GM18507 (cell line): ENCODE measurements at regions not wholly inside any gene's neighbourhood (a gene's known extent, or its start where the extent isn't known, plus 50 kb on each side); places are given as distances from the start of the nearest gene placed in this dataset.

Experiments used
- DNase-seq: peaks from one replicate; pipeline ENCODE4 v3.0.0; 2011; ENCODE audit warnings: low read depth; ENCODE audit not compliant: insufficient read length; ENCODE audit errors: extremely low spot score
- FAIRE-seq: peaks from 2 replicates; lab custom pipeline; 2011; peaks lifted over from hg19 to GRCh38; lab: Jason Lieb, UNC

GRCh38 chr6:111984081-111984480 lies 69.8 kb upstream of the CCN6 start:
- DNase-seq (no peak), FAIRE-seq (no peak)

- no peak for DNase-seq
- no peak for FAIRE-seq
Observed at GRCh38 chr6:111984516-111985201, 69.2 kb upstream of the CCN6 start.

DNA sequence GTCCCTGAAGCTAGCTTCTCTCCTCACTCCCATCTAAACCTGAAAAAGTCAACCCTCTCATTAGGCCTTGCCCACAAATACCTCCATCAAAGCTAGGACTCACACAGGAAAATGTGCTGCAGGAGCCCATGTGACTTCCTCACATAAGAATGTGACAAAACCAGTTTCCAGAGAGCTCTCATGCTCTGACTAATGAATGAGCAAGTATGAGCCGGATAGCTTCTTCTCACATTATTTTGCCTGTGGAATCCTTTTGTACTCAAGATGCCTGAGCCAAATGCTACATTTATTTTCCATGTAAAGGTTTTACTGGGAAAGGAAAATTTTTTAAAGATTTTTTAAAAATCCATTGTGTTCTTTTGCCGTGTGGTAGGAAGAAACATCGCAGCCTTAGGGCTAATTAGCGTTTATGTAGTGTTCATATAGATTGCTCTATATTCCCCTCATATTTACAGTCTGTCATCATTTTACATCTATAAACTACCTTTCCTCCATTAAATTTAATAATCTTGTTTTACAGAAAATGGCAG lies 68.6 kb upstream of the CCN6 start:
- FAIRE-seq (no peak), DNase-seq (no peak)

DNA sequence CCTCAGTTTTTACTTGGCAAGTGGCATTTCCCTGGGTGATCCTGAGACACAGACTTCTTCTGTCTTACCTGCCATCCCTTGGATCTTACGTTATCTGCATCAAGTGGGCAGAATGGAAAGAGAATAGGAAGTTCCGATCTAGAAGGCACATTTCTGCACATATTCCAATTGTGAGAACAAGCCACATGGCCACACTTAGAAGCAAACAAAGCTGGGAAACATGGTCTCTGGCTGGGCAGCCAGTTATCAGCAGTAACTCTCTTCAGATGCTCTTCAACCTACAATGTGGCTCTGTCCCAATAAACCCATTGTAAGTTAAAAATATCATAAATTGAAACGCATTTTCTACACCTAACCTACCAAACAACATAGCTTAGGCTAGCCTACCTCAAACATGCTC lies 67.3 kb upstream of the CCN6 start:
- FAIRE-seq (no peak), DNase-seq (no peak)

DNA sequence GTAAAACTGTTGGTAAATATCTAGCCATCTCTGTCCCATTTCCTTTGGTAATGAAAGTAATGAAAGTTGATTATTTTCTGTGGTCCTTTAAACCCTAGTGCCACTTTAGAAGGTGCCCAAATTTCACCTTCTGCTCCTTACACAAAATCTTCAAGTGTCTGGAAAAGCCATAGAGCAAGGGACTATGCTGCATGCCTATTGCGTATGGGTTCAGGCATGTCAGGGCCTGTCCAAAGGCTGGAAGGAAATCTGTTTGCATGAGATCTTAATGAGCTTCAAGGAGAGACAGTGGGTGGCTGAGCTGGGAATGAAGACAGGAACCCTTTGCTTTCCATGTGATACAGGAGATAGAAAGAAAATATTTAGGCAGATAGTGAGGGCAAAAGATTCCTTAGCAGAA lies 66.6 kb upstream of the CCN6 start:
- DNase-seq (no peak), FAIRE-seq (no peak)

- FAIRE-seq = no peak
- no peak for DNase-seq
Observed at GRCh38 chr6:111988926-111989325, 65.0 kb upstream of the CCN6 start.

DNA sequence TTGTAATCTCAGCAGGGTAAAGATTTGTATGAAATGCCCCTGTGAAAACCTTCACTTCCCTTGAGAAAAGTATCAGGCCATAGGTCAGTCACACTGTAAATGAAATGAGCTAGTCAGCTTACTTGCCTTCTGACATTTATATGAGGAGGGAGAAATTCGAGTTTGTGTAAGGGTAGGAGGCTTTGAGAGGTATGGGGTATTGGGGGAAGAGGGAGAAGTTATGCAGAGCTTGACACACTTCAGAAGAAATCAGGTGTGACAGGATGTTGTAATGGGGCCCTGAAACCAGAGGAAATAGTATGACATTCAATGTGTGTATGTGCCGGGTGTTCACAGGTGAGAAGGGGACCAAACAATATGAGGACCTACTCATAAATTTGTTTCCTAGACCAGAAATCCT lies 64.2 kb upstream of the CCN6 start:
- DNase-seq (no peak), FAIRE-seq (peak; percentile 65)

GRCh38 chr6:111990214-111990613 lies 63.7 kb upstream of the CCN6 start:
- DNase-seq (no peak), FAIRE-seq (peak; percentile 59)

DNA sequence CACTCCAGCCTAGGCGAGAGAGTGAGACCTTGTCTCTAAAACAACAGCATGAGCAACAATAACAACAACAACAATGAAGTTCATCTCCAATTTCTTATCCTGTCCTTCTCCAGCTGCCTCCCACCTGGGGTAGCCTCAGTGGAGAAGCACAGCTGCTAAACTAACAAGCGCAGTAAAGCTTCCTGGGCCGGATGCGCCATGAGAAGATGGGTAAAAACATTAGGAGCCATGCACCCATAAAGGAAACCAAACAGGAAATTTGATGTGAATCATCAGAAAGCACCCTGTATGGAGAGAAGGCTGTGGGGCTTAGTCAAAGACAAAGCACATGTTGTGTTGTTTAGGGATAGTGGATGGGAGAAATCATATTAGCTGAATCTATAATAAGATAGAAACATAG lies 61.1 kb upstream of the CCN6 start:
- FAIRE-seq = peak; percentile 68
- no peak for DNase-seq

DNA sequence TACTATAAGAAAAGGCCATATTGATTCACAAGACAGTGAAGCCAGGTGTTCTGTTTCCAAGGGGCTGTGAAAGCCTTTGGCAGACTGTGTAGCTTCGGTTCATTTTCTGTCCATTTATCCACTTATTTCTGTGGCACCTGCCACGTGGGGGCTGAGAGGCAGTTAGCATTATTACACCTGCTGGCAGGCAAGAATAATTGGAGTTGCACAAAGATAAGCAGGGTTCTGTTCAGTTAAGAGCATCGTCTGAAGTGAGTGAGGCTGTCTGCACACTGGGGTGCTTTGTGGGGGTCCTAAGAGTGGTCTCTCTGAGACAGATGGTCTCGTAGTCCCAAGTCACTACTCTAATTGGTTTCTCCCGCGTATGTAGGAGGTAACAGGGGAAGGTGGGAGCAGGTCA lies 60.6 kb upstream of the CCN6 start:
- no peak for FAIRE-seq
- DNase-seq = no peak

DNA sequence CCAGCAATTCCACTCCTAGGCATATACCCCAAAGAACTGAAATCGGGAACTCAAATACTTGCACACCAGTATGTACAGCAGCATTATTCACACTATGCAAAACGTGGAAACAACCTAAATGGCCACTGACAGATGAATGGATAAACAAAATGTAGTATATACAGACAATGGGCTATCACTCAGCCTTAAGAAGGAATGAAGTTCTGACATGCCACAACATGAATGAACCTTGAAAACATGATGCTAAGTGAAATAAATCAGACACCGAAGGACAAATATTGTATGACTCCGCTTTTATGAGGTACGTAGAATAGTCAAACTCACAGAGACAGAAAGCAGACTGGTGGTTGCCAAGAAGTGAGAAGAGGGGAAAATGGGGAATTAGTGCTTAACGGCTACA lies 59.1 kb upstream of the CCN6 start:
- FAIRE-seq = no peak
- DNase-seq = no peak

DNA sequence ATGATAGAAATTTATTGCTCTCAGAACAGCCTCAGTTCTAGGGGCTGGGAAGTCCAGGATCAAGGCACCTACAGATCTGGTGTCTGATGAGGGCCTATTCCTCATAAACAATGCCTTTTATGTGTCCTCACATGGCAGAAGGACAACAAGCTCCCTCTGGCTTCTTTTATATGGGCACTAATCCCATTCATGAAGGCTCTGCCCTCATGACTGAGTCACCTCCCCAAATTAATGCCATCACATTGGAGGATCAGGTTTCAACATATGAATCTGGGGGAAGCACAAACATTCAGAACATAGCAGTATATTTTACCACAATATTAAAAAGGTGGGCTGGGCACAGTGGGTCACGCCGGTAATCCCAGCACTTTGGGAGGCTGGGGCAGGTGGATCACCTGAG lies 58.5 kb upstream of the CCN6 start:
- DNase-seq (no peak), FAIRE-seq (no peak)

GRCh38 chr6:111996144-111996865 lies 57.6 kb upstream of the CCN6 start:
- DNase-seq = no peak

GRCh38 chr6:111997078-111997852 lies 56.6 kb upstream of the CCN6 start:
- peak; percentile 50 for DNase-seq
- peak; percentile 91 for FAIRE-seq

More at GRCh38 chr6:111996144-111996865, 57.6 kb upstream of the CCN6 start:
- FAIRE-seq = no peak

GRCh38 chr6:111997853-111998208 lies 56.1 kb upstream of the CCN6 start:
- DNase-seq (no peak), FAIRE-seq (no peak)

DNA sequence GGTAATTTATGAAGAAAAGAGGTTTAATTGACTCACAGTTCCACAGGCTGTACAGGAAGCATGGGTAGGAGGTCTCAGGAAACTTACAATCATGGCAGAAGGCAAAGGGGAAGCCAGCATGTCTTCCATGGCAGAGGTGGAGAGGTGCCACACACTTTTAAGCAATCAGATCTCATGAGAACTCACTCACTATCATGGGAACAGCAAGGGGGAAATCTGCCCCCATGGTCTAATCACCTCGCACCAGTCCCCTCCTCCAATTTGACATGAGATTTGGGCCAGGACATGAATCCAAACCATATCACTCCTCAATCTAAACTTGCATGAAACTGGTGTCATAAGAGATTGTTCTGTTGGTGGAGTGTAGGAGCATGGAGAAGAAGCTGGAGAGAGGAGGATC lies 51.6 kb upstream of the CCN6 start:
- DNase-seq (no peak), FAIRE-seq (no peak)
